Urothelium cell line (cell line): ENCODE measurements at regions not wholly inside any gene's neighbourhood (a gene's known extent, or its start where the extent isn't known, plus 50 kb on each side); places are given as distances from the start of the nearest gene placed in this dataset.

Experiments used
- DNase-seq: peaks from one replicate; pipeline ENCODE4 v3.0.0; 2011; ENCODE audit warnings: low spot score, mixed read lengths
- FAIRE-seq: peaks from 2 replicates; lab custom pipeline; 2011; peaks lifted over from hg19 to GRCh38; lab: Jason Lieb, UNC

- FAIRE-seq, result no peak
These were observed 177.7 kb downstream of the KIF20B start for GRCh38 chr10:89879121-89879520.

DNA sequence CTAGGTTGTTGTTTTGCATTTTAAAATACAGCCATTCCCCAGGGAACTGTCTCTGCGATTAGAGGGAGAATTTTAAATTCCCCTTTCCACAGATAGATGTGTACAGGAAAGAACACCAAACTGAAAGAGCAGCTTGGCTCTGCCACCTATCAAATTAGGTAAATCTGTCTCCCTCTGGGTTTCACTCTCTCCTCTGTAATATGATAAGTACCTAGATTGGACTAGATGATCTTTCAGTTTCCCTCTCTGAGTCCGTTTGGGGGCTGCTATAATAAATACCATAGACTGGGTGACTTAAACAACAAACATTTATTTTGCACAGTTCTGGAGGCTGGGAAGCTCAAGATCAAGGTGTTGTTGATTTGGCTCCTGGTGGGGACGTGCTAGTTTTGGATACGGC lies 186.0 kb downstream of the KIF20B start:
- DNase-seq (no peak), FAIRE-seq (no peak)

More at GRCh38 chr10:89879121-89879520, 177.7 kb downstream of the KIF20B start:
- DNase-seq, result no peak

GRCh38 chr10:89887830-89888229 lies 186.4 kb downstream of the KIF20B start:
- FAIRE-seq (no peak), DNase-seq (no peak)

DNA sequence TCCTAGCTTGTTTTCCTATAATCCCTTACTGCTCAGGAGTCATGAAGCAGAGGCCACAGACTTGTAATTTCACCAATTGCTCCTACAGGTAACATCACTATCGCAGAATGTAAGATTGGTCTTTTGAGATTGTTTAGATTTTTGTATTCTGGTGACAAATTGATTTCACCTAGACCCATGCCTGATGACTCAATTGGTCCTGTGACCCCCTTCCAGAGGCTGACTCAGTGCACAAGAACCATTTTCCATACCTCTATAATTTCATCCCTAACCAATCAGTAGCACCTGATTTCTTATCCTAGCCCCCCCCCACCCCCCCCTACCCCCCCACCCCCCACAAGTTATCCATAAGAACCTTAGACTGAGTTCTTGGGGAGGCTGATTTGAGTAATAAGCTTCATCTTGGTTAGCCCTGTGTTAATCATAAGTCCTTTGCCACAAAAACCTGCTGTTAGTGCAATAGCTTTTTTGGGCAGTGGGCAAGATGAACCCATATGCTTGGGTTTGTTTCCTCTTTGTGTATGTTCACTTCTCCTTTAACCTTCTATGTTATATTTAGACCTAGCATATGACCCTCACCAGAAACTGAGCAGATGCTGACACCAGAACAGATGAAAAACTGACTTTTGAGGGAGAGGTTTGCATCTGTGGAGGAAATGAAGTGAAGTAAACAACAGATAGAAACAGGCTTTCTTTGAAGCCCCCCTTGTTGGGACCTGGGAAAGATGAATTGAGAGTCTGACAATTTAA lies 187.1 kb downstream of the KIF20B start:
- FAIRE-seq (no peak), DNase-seq (no peak)

DNA sequence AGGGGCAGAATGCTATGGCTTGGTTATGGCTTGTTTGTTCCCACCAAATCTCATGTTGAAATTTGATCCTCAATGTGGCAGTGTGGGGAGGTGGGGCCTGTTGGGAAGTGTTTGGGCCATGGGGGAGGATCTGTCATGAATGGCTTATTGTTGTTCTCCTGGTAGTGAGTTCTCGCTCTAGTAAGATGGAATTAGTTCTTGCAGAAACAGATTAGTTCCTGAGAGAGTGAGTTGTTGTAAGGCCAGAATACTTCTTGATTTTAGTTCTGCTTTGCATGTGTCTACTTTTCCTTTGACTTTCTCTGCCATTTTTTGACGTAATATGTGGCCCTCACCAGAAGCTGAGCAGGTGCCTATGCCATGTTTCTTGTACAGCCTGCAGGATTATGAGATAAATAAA lies 188.2 kb downstream of the KIF20B start:
- FAIRE-seq (peak; percentile 46), DNase-seq (no peak)

DNA sequence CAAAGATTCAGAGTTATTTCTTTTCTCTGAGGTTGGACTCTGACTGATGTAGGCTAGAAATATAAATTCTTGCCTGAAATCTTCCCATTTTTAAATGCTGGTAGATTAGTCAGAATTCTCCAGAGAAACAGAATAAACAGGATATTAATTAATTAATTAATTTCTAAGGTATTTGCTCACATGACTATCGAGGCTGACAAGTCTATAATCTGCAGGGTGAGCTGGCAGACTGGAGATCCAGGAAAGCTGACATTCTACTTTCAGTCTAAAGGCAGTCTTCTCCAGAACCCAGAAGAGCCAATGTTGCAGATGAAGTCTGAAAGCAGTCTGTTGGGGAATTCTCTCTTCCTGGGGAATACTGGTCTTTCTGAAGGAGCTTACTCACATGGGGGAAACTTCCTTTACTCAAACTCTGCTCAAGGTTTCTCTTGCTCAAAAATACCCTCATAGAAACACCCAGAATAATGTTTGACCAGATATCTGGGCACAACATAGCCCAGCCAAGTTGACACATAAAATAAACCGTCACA lies 189.7 kb downstream of the KIF20B start:
- no peak for FAIRE-seq
- DNase-seq, result no peak

DNA sequence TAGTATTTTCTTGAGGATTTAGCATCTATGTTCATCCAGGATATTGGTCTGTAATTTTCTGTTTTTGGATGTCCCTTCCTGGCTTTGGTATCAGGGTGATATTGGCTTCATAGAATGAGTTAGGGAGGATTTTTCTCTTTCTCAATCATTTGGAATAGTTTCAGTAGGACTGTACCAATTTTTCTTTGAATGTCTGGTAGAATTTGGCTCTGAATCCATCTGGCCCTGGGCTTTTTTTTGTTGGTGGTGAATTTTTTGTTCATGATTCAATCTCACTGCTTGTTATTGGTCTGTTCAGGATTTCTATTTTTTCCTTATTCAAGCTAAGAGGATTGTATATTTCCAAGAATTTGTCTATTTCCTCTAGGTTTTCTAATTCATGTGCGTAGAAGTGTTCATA lies 192.7 kb downstream of the KIF20B start:
- no peak for FAIRE-seq
- no peak for DNase-seq

- no peak for DNase-seq
- no peak for FAIRE-seq
These were observed 199.2 kb downstream of the KIF20B start for GRCh38 chr10:89900554-89900953.

DNA sequence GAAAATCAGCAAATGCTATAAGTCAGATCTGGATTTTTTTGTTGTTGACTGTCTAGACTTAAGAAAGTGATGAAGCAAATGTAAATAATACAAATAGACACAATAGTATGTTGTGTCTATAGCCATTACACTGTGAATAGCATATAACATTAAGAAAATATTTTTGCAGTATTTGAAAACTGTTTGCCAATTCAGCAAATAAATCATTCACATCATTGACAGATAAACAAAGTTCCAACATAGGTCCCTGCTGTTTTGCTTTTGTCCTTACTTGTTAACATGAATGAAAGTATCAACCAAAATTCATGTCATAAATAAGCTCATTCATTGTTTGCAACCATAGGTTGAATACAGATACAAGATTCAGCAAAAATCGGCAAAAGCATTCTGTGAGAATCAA lies 200.5 kb downstream of the KIF20B start:
- FAIRE-seq (no peak), DNase-seq (no peak)

DNA sequence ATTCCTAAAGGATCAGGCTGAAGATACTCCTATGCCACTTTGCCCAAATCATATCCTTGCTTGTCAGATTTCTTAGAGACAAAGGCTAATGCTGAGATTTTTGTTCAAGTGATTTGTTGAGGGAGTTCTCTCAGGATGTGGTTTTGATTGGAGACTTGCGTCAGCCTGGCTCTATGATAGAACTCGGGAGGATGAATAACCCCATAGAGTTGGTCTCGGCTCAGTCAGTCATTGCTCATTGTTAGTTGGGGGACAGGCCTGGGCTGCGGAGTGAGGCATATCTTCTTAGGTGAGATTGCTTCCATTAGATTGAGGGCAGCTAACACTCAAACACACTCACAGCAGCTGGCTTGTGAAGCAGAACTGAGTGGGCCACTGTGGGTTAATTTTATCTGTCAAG lies 203.4 kb downstream of the KIF20B start:
- DNase-seq, result peak; percentile 30
- FAIRE-seq, result no peak

- DNase-seq (no peak), FAIRE-seq (no peak)
These were observed 208.4 kb downstream of the KIF20B start for GRCh38 chr10:89909752-89910151.

- DNase-seq, result no peak
- no peak for FAIRE-seq
These were observed 213.6 kb downstream of the KIF20B start for GRCh38 chr10:89915021-89915420.

DNA sequence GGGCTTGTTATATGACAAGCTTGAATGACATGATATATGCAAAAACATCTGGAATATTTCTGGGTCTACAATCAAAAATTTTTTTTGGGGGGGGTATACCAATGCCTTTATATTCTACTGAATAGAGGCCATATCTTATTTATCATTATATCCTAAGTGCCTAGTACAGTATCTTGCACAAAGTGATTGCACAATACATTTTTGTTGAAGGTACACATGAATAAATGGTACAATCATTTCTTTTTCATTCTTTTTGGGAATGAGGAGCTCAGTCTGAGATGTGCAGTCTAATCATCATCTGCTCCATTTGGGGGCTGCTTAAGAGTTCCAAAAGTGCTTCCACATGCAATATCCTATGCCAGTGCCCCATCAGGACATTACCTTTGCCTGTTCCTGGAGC lies 214.6 kb downstream of the KIF20B start:
- FAIRE-seq, result no peak
- DNase-seq, result no peak

GRCh38 chr10:89916468-89917215 lies 215.3 kb downstream of the KIF20B start:
- DNase-seq, result no peak
- no peak for FAIRE-seq

- no peak for FAIRE-seq
- DNase-seq, result peak; percentile 54
These were observed 220.0 kb downstream of the KIF20B start for GRCh38 chr10:89921403-89921802.

DNA sequence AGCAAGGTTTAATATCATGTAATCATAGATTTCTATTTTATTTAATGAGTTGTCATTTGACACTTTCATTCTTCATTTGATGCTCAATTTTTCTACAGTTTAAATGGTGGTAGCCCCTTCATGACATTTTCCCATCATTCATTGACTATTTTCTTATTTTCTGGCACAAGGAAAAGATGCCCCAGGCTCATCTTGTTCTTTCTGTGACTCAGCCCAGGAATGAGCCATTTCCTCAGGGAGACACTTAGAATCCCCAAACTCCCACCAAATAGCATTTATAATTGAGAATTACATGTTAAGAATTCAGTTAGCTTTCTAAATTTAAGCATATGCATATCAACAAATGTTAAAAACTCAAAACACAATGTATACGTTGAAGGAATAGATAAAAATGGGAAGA lies 222.3 kb downstream of the KIF20B start:
- no peak for DNase-seq
- no peak for FAIRE-seq

DNA sequence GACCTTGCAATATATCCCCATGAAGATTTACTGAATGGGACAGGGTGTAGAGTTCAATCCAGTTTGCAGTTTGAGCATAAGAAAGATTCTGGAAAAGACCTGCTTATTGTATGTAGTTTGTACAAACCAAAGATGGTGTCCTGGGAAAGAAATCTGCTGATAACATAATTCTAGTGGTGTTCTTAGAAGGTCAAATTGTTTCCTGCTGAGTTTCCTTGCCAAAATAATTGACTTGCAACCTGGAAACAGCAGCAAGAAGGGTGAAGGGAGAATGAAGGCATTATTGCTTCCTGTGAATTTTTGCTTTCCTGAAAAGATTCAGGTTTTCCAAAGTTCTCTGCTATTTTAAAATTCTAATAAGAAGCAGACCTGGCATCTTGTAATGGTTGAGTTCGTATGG lies 222.9 kb downstream of the KIF20B start:
- DNase-seq, result no peak
- FAIRE-seq, result no peak

DNA sequence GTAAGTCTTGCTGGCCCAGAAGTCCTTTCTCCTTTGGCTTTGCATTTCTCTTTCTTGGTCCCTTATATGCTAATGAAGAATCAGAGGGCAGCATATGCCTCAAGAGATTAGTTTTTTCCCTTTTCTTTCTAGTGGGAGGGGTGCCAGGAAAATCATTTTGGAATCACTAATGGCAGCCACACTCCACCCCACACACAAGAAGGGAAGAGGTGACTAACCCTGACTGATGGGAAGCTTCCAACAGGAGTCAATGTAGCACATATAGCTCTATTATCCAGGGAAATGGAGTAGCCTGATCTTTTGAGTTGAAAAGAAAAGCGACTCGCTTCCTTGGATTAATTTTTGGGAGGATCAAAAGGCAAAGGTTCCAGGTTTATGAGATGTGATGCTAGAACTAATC lies 225.3 kb downstream of the KIF20B start:
- no peak for DNase-seq
- no peak for FAIRE-seq

GRCh38 chr10:89929282-89930026 lies 228.1 kb downstream of the KIF20B start:
- FAIRE-seq (no peak), DNase-seq (no peak)

GRCh38 chr10:89937494-89937893 lies 236.1 kb downstream of the KIF20B start:
- DNase-seq, result no peak
- no peak for FAIRE-seq

DNA sequence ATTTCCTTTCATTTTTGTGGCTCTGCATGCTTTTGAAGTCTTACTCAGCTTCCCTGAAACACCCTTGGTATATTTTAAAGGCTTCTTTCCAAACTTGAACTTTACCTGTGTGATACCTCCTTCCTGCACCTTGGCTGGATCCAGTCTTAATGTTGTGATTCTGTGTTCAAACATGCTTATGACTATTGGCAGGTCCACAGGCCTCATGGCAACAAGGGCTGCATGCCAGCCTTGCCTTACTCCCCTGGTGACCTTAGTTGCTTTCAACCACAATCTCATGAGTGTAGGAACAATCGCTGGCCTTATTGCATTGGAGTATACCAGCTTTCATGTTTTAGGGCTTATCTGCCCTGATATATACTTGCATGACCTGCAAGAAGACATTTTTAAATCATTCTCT lies 238.7 kb downstream of the KIF20B start:
- FAIRE-seq, result no peak
- no peak for DNase-seq
